HG02610 (cell line): ENCODE measurements at regions not wholly inside any gene's neighbourhood (a gene's known extent, or its start where the extent isn't known, plus 50 kb on each side); places are given as distances from the start of the nearest gene placed in this dataset.
"Not testable (repeated sequence)": the region's sequence is repeated elsewhere in the genome, so short reads cannot be mapped to it uniquely, and the experiment has no call there.

Experiments used
- ATAC-seq: cut with Tn5 transposase; IDR thresholded peaks from one replicate; pipeline ENCODE4 v1.9.1; 2021; ENCODE audit warnings: mild to moderate bottlenecking, moderate library complexity; ENCODE audit not compliant: unreplicated experiment

- no peak for ATAC-seq
Observed at GRCh38 chrX:125503769-125504168, 184.1 kb downstream of the TEX13C start.

GRCh38 chrX:125505207-125505606 lies 185.5 kb downstream of the TEX13C start:
- no peak for ATAC-seq

- ATAC-seq, result no peak
Observed at GRCh38 chrX:125507119-125507518, 187.4 kb downstream of the TEX13C start.

GRCh38 chrX:125520029-125520428 lies 200.4 kb downstream of the TEX13C start:
- ATAC-seq, result no peak

GRCh38 chrX:125522752-125523151 lies 203.1 kb downstream of the TEX13C start:
- no peak for ATAC-seq

GRCh38 chrX:125532411-125533089 lies 212.9 kb downstream of the TEX13C start:
- ATAC-seq, result no peak

GRCh38 chrX:125533352-125533751 lies 213.7 kb downstream of the TEX13C start:
- no peak for ATAC-seq

GRCh38 chrX:125544031-125544660 lies 224.5 kb downstream of the TEX13C start:
- ATAC-seq, result no peak

- no peak for ATAC-seq
Observed at GRCh38 chrX:125544856-125545255, 225.2 kb downstream of the TEX13C start.

- ATAC-seq, result no peak
Observed at GRCh38 chrX:125577479-125577878, 257.8 kb downstream of the TEX13C start.

- no peak for ATAC-seq
Observed at GRCh38 chrX:125604448-125604847, 284.8 kb downstream of the TEX13C start.

GRCh38 chrX:125605145-125605544 lies 285.5 kb downstream of the TEX13C start:
- no peak for ATAC-seq

- ATAC-seq, result not testable (repeated sequence)
Observed at GRCh38 chrX:125614591-125615343, 295.1 kb downstream of the TEX13C start.

- no peak for ATAC-seq
Observed at GRCh38 chrX:125620715-125621587, 301.3 kb downstream of the TEX13C start.

- ATAC-seq, result no peak
Observed at GRCh38 chrX:125621588-125621927, 301.9 kb downstream of the TEX13C start.

GRCh38 chrX:125622899-125623298 lies 303.2 kb downstream of the TEX13C start:
- no peak for ATAC-seq

GRCh38 chrX:125627676-125628075 lies 308.0 kb downstream of the TEX13C start:
- no peak for ATAC-seq

- no peak for ATAC-seq
Observed at GRCh38 chrX:125628435-125628834, 308.8 kb downstream of the TEX13C start.

- ATAC-seq, result no peak
Observed at GRCh38 chrX:125641405-125641804, 321.7 kb downstream of the TEX13C start.

GRCh38 chrX:125646195-125646594 lies 326.5 kb downstream of the TEX13C start:
- ATAC-seq, result no peak

GRCh38 chrX:125651426-125651825 lies 331.8 kb downstream of the TEX13C start:
- no peak for ATAC-seq
